ENCODE measurements at regions not wholly inside any gene's neighbourhood (a gene's known extent, or its start where the extent isn't known, plus 50 kb on each side); places are given as distances from the start of the nearest gene placed in this dataset.

DNA sequence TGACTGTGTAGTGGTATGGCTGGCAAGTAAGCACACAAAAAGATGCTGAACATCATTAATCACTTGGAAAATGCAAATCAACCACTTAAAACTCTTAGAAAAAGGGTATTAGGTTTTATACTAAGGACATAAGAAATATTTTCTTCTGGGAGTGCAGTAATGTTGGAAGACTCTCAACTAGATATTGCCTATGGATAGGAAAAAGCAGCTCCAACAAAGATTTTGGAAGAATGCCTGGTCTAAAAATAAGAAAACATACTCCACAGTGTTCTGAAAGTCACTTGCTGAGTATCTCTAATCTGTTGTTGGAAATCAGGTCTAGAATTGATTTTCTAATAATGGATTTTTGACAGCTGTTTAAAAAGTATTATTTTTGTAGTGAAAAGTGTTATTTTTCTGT lies 50.8 kb upstream of the PHYHIPL start:
- no peak overlapping the region for H3K27ac Mint-ChIP-seq
- POLR2A ChIA-PET, result no interaction called here
- H3K4me3 Mint-ChIP-seq, result no peak overlapping the region
- H3K4me1 Mint-ChIP-seq, result no peaks in the 10 kb centered on the region
- ATAC-seq (ENCODE audit: low read depth) (no peak), DNase-seq (no peak)
- H3K9me3 Mint-ChIP-seq, result peaks cover 4% of the 10 kb centered on the region
- H3K36me3 Mint-ChIP-seq, result no peaks in the 10 kb centered on the region
- H3K27me3 Mint-ChIP-seq, result no peaks in the 10 kb centered on the region

DNA sequence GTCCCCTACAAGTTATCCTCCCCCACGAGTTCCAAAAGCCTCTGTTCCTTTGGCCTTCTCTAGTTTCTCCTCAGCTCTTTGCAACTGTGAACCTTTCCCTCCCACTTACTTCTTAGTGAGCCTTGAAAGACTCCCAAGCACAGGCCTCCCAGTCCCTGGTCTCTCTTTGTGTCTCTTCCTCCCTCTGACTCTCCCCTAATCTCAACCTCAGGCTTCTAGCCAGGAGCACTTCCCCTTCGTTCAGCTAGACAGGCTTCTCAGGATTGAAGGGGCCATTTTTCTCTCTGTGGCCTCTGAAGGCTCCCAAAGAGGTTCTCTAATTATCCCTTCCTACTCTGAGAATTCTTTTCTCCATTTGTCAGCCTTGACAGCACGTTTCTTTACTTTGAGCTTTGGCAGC lies 50.2 kb upstream of the PHYHIPL start:
- DNase-seq, result no peak
- H3K4me1 Mint-ChIP-seq, result no peaks in the 10 kb centered on the region

More for the DNA sequence above, 50.2 kb upstream of the PHYHIPL start:
- no peak for ATAC-seq (ENCODE audit: low read depth)
- POLR2A ChIA-PET, result no interaction called here
- Mint-ChIP-seq H3K4me3 (no peak overlapping the region), H3K9me3 (peaks cover 4% of the 10 kb centered on the region), H3K36me3 (no peaks in the 10 kb centered on the region), H3K27me3 (no peaks in the 10 kb centered on the region), H3K27ac (no peak overlapping the region)
